ENCODE measurements at regions not wholly inside any gene's neighbourhood (a gene's known extent, or its start where the extent isn't known, plus 50 kb on each side); places are given as distances from the start of the nearest gene placed in this dataset.

DNA sequence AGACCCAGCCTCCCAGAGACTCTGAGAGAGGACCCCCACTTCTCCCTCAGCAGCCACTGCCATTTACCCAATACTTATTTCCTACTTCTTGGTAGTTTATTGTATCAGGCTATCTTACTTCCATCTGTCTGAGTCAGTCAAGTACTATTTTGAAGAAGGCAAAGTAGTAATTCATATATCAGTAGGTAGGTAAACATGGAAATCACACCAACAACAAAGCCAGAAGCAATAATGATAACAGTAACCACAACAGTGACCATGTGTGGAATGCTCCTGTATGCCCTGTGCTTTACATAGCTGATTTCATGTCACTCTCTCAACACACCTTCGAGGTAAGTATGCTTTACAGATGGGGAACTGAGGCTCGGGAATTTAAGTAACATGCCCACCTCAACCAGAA is 173.0 kb downstream of the BCL11A start:
- Histone ChIP-seq H3K27me3 (ENCODE audit: insufficient read depth, poor library complexity, severe bottlenecking) (no peaks in the 10 kb centered on the region), H3K4me3 (replicated peaks; ENCODE audit: insufficient read depth, low read length) (no peak overlapping the region), H3K27ac (replicated peaks) (no peak overlapping the region)
- DNase-seq (ENCODE audit: low read depth in 1 of 2, low spot score in 1 of 2) = no peak
- TF ChIP-seq, protein P1, sequence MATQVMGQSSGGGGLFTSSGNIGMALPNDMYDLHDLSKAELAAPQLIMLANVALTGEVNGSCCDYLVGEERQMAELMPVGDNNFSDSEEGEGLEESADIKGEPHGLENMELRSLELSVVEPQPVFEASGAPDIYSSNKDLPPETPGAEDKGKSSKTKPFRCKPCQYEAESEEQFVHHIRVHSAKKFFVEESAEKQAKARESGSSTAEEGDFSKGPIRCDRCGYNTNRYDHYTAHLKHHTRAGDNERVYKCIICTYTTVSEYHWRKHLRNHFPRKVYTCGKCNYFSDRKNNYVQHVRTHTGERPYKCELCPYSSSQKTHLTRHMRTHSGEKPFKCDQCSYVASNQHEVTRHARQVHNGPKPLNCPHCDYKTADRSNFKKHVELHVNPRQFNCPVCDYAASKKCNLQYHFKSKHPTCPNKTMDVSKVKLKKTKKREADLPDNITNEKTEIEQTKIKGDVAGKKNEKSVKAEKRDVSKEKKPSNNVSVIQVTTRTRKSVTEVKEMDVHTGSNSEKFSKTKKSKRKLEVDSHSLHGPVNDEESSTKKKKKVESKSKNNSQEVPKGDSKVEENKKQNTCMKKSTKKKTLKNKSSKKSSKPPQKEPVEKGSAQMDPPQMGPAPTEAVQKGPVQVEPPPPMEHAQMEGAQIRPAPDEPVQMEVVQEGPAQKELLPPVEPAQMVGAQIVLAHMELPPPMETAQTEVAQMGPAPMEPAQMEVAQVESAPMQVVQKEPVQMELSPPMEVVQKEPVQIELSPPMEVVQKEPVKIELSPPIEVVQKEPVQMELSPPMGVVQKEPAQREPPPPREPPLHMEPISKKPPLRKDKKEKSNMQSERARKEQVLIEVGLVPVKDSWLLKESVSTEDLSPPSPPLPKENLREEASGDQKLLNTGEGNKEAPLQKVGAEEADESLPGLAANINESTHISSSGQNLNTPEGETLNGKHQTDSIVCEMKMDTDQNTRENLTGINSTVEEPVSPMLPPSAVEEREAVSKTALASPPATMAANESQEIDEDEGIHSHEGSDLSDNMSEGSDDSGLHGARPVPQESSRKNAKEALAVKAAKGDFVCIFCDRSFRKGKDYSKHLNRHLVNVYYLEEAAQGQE (IDR thresholded peaks at IDR 0.05; ENCODE audit: insufficient replicate concordance, low read depth) = no peak
- TF ChIP-seq SPI1 (IDR thresholded peaks at IDR 0.05; ENCODE audit: borderline replicate concordance, low read depth) (no peak), POLR2AphosphoS5 (IDR thresholded peaks at IDR 0.05; ENCODE audit: low read depth) (no peak), GABPA (IDR thresholded peaks at IDR 0.05; ENCODE audit: low read depth) (no peak)
- TF ChIP-seq, protein P2, sequence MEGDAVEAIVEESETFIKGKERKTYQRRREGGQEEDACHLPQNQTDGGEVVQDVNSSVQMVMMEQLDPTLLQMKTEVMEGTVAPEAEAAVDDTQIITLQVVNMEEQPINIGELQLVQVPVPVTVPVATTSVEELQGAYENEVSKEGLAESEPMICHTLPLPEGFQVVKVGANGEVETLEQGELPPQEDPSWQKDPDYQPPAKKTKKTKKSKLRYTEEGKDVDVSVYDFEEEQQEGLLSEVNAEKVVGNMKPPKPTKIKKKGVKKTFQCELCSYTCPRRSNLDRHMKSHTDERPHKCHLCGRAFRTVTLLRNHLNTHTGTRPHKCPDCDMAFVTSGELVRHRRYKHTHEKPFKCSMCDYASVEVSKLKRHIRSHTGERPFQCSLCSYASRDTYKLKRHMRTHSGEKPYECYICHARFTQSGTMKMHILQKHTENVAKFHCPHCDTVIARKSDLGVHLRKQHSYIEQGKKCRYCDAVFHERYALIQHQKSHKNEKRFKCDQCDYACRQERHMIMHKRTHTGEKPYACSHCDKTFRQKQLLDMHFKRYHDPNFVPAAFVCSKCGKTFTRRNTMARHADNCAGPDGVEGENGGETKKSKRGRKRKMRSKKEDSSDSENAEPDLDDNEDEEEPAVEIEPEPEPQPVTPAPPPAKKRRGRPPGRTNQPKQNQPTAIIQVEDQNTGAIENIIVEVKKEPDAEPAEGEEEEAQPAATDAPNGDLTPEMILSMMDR (IDR thresholded peaks at IDR 0.05; ENCODE audit: insufficient read depth, low read length) = no peak

DNA sequence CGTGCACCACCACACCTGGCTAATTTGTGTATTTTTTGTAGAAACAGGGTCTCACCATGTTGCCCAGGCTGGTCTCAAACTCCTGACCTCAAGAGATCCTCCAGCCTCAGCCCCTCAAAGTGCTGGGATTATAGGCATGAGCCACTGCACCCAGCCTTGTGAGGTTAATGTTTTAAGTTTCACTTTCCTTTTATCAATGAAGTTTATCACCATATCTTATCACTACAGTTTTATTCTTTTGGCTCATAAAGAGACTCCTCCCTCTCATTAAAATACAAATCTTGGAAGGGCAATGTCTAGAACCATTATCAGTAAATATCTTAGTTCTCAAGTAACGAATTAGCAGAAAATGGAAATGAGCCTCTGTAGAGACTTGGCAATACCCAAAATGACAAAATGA is 173.8 kb downstream of the BCL11A start:
- Histone ChIP-seq H3K27ac (replicated peaks) (no peak overlapping the region), H3K4me3 (replicated peaks; ENCODE audit: insufficient read depth, low read length) (no peak overlapping the region), H3K27me3 (ENCODE audit: insufficient read depth, poor library complexity, severe bottlenecking) (no peaks in the 10 kb centered on the region)
- no peak for TF ChIP-seq POLR2AphosphoS5 (IDR thresholded peaks at IDR 0.05; ENCODE audit: low read depth)
- no peak for TF ChIP-seq GABPA (IDR thresholded peaks at IDR 0.05; ENCODE audit: low read depth)
- no peak for TF ChIP-seq SPI1 (IDR thresholded peaks at IDR 0.05; ENCODE audit: borderline replicate concordance, low read depth)
- TF ChIP-seq, protein P2 (IDR thresholded peaks at IDR 0.05; ENCODE audit: insufficient read depth, low read length) = no peak
- TF ChIP-seq, protein P1 (IDR thresholded peaks at IDR 0.05; ENCODE audit: insufficient replicate concordance, low read depth) = no peak
- DNase-seq (ENCODE audit: low read depth in 1 of 2, low spot score in 1 of 2) = no peak

DNA sequence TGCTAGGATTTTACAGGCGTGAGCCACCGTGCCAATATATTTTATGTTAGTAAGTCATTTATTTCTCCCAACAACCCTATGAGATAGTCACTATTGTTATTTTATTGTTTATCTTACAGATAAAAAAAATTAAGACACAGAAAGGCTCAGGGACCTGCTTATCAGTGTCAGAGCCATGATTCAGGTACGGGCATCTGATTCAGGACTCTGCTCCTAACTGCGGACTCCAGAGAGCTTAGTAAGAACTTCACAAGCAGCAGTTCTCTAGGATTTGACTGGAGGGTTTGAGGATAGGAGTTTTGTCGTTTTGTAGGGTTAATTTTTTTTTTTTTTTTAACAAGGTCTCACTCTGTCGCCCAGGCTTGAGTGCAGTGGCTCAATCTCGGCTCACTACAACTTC is 174.2 kb downstream of the BCL11A start:
- H3K27me3 ChIP-seq (ENCODE audit: insufficient read depth, poor library complexity, severe bottlenecking) = no peaks in the 10 kb centered on the region
- H3K27ac ChIP-seq (replicated peaks) = no peak overlapping the region
- no peak overlapping the region for H3K4me3 ChIP-seq (replicated peaks; ENCODE audit: insufficient read depth, low read length)
- no peak for DNase-seq (ENCODE audit: low read depth in 1 of 2, low spot score in 1 of 2)
- TF ChIP-seq, protein P2 (IDR thresholded peaks at IDR 0.05; ENCODE audit: insufficient read depth, low read length) = no peak
- TF ChIP-seq SPI1 (IDR thresholded peaks at IDR 0.05; ENCODE audit: borderline replicate concordance, low read depth) (no peak), GABPA (IDR thresholded peaks at IDR 0.05; ENCODE audit: low read depth) (no peak), POLR2AphosphoS5 (IDR thresholded peaks at IDR 0.05; ENCODE audit: low read depth) (no peak)
- TF ChIP-seq, protein P1 (IDR thresholded peaks at IDR 0.05; ENCODE audit: insufficient replicate concordance, low read depth) = no peak

Measured in HL-60 (cell line).